Endothelial cell of umbilical vein (primary cell): ENCODE measurements at regions not wholly inside any gene's neighbourhood (a gene's known extent, or its start where the extent isn't known, plus 50 kb on each side); places are given as distances from the start of the nearest gene placed in this dataset.

Experiments used
- BruUV-seq: library from RNA; stranded (reverse); fragments of 400-500 nt; replicated peaks from 2 replicates; lab custom pipeline; 2021; lab: Mats Ljungman, UMichigan
- CTCF ChIA-PET: fragments of 300-600, 350-600 bp; sonication (Branson Sonifier 250); formaldehyde crosslinking; loops from one replicate; lab custom pipeline; 2021; ENCODE audit warnings: antibody characterized with exemption, inconsistent platforms; lab: Charles Lee
- POLR2A ChIA-PET: fragments of 300-600, 350-600 bp; sonication (Branson Sonifier 250); formaldehyde crosslinking; loops from one replicate; lab custom pipeline; 2021; ENCODE audit warnings: antibody characterized with exemption, inconsistent platforms; lab: Charles Lee
- DNase-seq: peaks from one replicate; pipeline ENCODE4 v3.0.0-alpha.2; 2011; ENCODE audit warnings: low read depth, low spot score
- FAIRE-seq: peaks from 2 replicates; lab custom pipeline; 2011; peaks lifted over from hg19 to GRCh38; lab: Jason Lieb, UNC
- H2AFZ ChIP-seq: 2 replicates; pipeline ENCODE4 v1.6.0; 2012; ENCODE audit warnings: low read depth, low read length, control low read depth, inconsistent platforms
- H3K27ac ChIP-seq: 2 replicates; pipeline ENCODE4 v1.5.1; 2011; ENCODE audit warnings: low read depth, mild to moderate bottlenecking, control low read depth, low read length, moderate library complexity; ENCODE audit not compliant: insufficient read depth
- H3K27me3 ChIP-seq, 2 experiments: 2 replicates each; pipeline versions ENCODE4 v1.6.0 to v1.6.1; 2011; ENCODE audit warnings: low read length in 2 of 2, mixed read lengths in 1 of 2; ENCODE audit not compliant: control insufficient read depth in 2 of 2, insufficient read depth in 2 of 2
- H3K36me3 ChIP-seq, 2 experiments: 2 replicates in 1 of 2; 3 replicates in 1 of 2; pipeline ENCODE4 v1.5.1; 2011; ENCODE audit warnings: low read length in 2 of 2, mild to moderate bottlenecking in 1 of 2, moderate library complexity in 1 of 2; ENCODE audit not compliant: control insufficient read depth in 2 of 2, insufficient read depth in 2 of 2; ENCODE audit errors: extremely low read depth in 1 of 2
- H3K4me1 ChIP-seq: 3 replicates; pipeline ENCODE4 v1.5.1; 2011; ENCODE audit warnings: mild to moderate bottlenecking, low read length; ENCODE audit not compliant: control insufficient read depth, insufficient read depth; ENCODE audit errors: extremely low read depth
- H3K4me2 ChIP-seq: 2 replicates; pipeline ENCODE4 v1.6.1; 2011; ENCODE audit warnings: low read length, control low read depth, mixed read lengths; ENCODE audit not compliant: insufficient read depth
- H3K4me3 ChIP-seq, 3 experiments: fragments of 200-600 bp in 1 of 3; sonication (generic), shearing (Covaris generic) in 1 of 3; replicated peaks in 1 of 3; 2 replicates each; pipeline ENCODE4 v1.5.1; 2011 to 2016; ENCODE audit warnings: control low read depth in 3 of 3, low read length in 3 of 3, mild to moderate bottlenecking in 2 of 3, inconsistent platforms in 1 of 3, low read depth in 1 of 3, moderate library complexity in 1 of 3; ENCODE audit not compliant: insufficient read depth in 1 of 3
- H3K79me2 ChIP-seq: 2 replicates; pipeline ENCODE4 v1.6.0; 2012; ENCODE audit warnings: low read length, inconsistent platforms; ENCODE audit not compliant: control insufficient read depth, insufficient read depth
- H3K9ac ChIP-seq: replicated peaks from 2 replicates; pipeline ENCODE3; 2011; ENCODE audit warnings: low read length, control low read depth; ENCODE audit not compliant: insufficient read depth; ENCODE audit errors: extremely low read depth
- H3K9me1 ChIP-seq: replicated peaks from 3 replicates; pipeline ENCODE4 v1.6.0; 2011; ENCODE audit warnings: mild to moderate bottlenecking, low read length; ENCODE audit not compliant: control insufficient read depth, insufficient read depth; ENCODE audit errors: extremely low read depth
- H3K9me3 ChIP-seq: replicated peaks from 2 replicates; pipeline ENCODE4 v1.5.1; 2012; ENCODE audit warnings: low read length, inconsistent platforms; ENCODE audit not compliant: control insufficient read depth, insufficient read depth
- H4K20me1 ChIP-seq: replicated peaks from 2 replicates; pipeline ENCODE3; 2011; ENCODE audit warnings: mild to moderate bottlenecking, low read length; ENCODE audit not compliant: control insufficient read depth, insufficient read depth; ENCODE audit errors: extremely low read depth
- CTCF ChIP-seq, 2 donors: IDR thresholded peaks; 1 replicate in 1 of 2; 2 replicates in 1 of 2; pipeline ENCODE4 v1.5.1; 2011; ENCODE audit warnings: low read length in 2 of 2, mild to moderate bottlenecking in 2 of 2, moderate library complexity in 2 of 2, control low read depth in 1 of 2, inconsistent platforms in 1 of 2, low read depth in 1 of 2; ENCODE audit not compliant: insufficient read depth in 1 of 2; ENCODE audit errors: extremely low read depth in 1 of 2
- EZH2 ChIP-seq: IDR thresholded peaks from 2 replicates; pipeline ENCODE4 v1.6.1; 2012; ENCODE audit warnings: borderline replicate concordance, low read depth, mild to moderate bottlenecking, moderate library complexity, low read length, inconsistent platforms; ENCODE audit not compliant: severe bottlenecking
- FOS ChIP-seq: IDR thresholded peaks from 2 replicates; pipeline ENCODE4 v1.6.1; 2011; ENCODE audit warnings: mild to moderate bottlenecking, low read length, moderate library complexity, borderline replicate concordance; ENCODE audit not compliant: insufficient read depth
- JUN ChIP-seq: IDR thresholded peaks from 2 replicates; pipeline ENCODE4 v1.6.1; 2011; ENCODE audit warnings: borderline replicate concordance, low read depth; ENCODE audit not compliant: insufficient read length, insufficient read depth
- MAX ChIP-seq: IDR thresholded peaks from 2 replicates; pipeline ENCODE4 v1.6.1; 2011; ENCODE audit not compliant: insufficient read depth, insufficient read length
- MYC ChIP-seq: IDR thresholded peaks from one replicate; pipeline ENCODE4 v1.6.1; 2011; ENCODE audit warnings: mild to moderate bottlenecking, low read depth, low read length
- POLR2A ChIP-seq: IDR thresholded peaks from 2 replicates; pipeline ENCODE4 v1.6.1; 2012; ENCODE audit warnings: low read depth, mild to moderate bottlenecking, control low read depth, low read length
- POLR2AphosphoS5 ChIP-seq: IDR thresholded peaks from 2 replicates; pipeline ENCODE4 v1.6.1; 2012; ENCODE audit warnings: low read depth, mild to moderate bottlenecking, control low read depth, low read length, moderate library complexity; ENCODE audit not compliant: insufficient read depth
- dilution Hi-C: fragments of 300-500 bp; cut with MboI; formaldehyde crosslinking; loops from one replicate; pipeline ENCODE4 v1.15.0; 2019; ENCODE audit warnings: low sequenced_read_pairs; ENCODE audit not compliant: extremely low pct_ligation_motif_present
- intact Hi-C: fragments of 100-400 bp; cut with micrococcal nuclease; formaldehyde crosslinking; loops from one replicate; pipeline ENCODE4 v1.10.0; 2022

GRCh38 chr11:116193321-116194131, 579.3 kb downstream of the BUD13 start:
- H3K79me2 ChIP-seq, result no peaks in the 10 kb centered on the region
- dilution Hi-C loops, result no loop called here
- peak overlapping the region in 2 of 3 experiments; percentile 33 to 63 for H3K4me3 ChIP-seq
- intact Hi-C loops, result no loop called here
- no peaks in the 10 kb centered on the region for H3K36me3 ChIP-seq
- BruUV-seq, result TSS peak; percentile 24
- TF ChIP-seq JUN (no peak), FOS (no peak), POLR2AphosphoS5 (no peak), MAX (no peak), CTCF (IDR thresholded peaks at IDR 0.05; ENCODE audit: extremely low read depth in 1 of 2, insufficient read depth in 1 of 2, low read depth in 1 of 2, low read length in 2 of 2) (no peak), POLR2A (no peak), EZH2 (no peak), MYC (no peak)
- H3K9ac ChIP-seq, result peak overlapping the region; percentile 36
- H3K4me1 ChIP-seq, result no peaks in the 10 kb centered on the region
- FAIRE-seq (peak; percentile 72), DNase-seq (peak; percentile 23)
- POLR2A ChIA-PET, result no interaction called here
- H3K9me3 ChIP-seq, result no peaks in the 10 kb centered on the region
- CTCF ChIA-PET, result interaction anchor here (0.7 to 1.8 kb wide), 3 partner anchors 9 to 498 kb away, joined by 3 to 6 read pairs (median 3); no protein-coding TSS in a partner anchor
- H4K20me1 ChIP-seq, result no peaks in the 10 kb centered on the region
- H3K4me2 ChIP-seq, result peak overlapping the region; percentile 71
- no peak overlapping the region for H3K27ac ChIP-seq
- H2AFZ ChIP-seq, result peak overlapping the region; percentile 71
- H3K27me3 ChIP-seq, result no peaks in the 10 kb centered on the region
- H3K9me1 ChIP-seq, result no peaks in the 10 kb centered on the region
